H1 (cell line): ENCODE measurements at regions not wholly inside any gene's neighbourhood (a gene's known extent, or its start where the extent isn't known, plus 50 kb on each side); places are given as distances from the start of the nearest gene placed in this dataset.

Experiments
- CTCF ChIA-PET: fragments of 300-600 bp; sonication (Branson Sonifier 250); formaldehyde crosslinking; loops from one replicate; lab custom pipeline; 2021; ENCODE audit not compliant: partially characterized antibody; lab: Charles Lee
- POLR2A ChIA-PET: fragments of 300-600 bp; sonication (Branson Sonifier 250); formaldehyde crosslinking; loops from one replicate; lab custom pipeline; 2021; ENCODE audit warnings: inconsistent platforms; ENCODE audit not compliant: partially characterized antibody; lab: Charles Lee
- DNase-seq, 2 experiments: peaks; one replicate each; pipeline versions ENCODE4 v3.0.0 to v3.0.0-alpha.2; 2010 to 2022; ENCODE audit warnings: low spot score in 2 of 2, low read depth in 1 of 2, mixed read lengths in 1 of 2
- FAIRE-seq: peaks from 2 replicates; lab custom pipeline; 2011; peaks lifted over from hg19 to GRCh38; lab: Jason Lieb, UNC
- H2AFZ ChIP-seq: 2 replicates; pipeline ENCODE4 v1.8.1; 2012; ENCODE audit warnings: low read length, inconsistent platforms
- H2AK5ac ChIP-seq: 2 replicates; pipeline ENCODE4 v1.6.1; 2013; ENCODE audit warnings: low read depth, low read length
- H2BK120ac ChIP-seq: replicated peaks from 2 replicates; pipeline ENCODE3; 2013; ENCODE audit warnings: low read depth, low read length, inconsistent platforms
- H2BK12ac ChIP-seq: 2 replicates; pipeline ENCODE4 v1.6.1; 2013; ENCODE audit warnings: low read depth, low read length
- H2BK15ac ChIP-seq: 2 replicates; pipeline ENCODE4 v1.6.1; 2013; ENCODE audit warnings: low read length
- H2BK20ac ChIP-seq: 2 replicates; pipeline ENCODE4 v1.6.1; 2013; ENCODE audit warnings: low read length
- H2BK5ac ChIP-seq: 2 replicates; pipeline ENCODE4 v1.6.1; 2013; ENCODE audit warnings: low read depth, low read length
- H3K14ac ChIP-seq: 2 replicates; pipeline ENCODE4 v1.6.1; 2013; ENCODE audit warnings: inconsistent platforms; ENCODE audit not compliant: insufficient read length
- H3K18ac ChIP-seq: 2 replicates; pipeline ENCODE4 v1.6.1; 2013; ENCODE audit warnings: low read length; ENCODE audit errors: extremely low read depth
- H3K23ac ChIP-seq: 2 replicates; pipeline ENCODE4 v1.6.1; 2013; ENCODE audit warnings: inconsistent platforms; ENCODE audit not compliant: insufficient read length
- H3K23me2 ChIP-seq: 2 replicates; pipeline ENCODE4 v1.6.1; 2013; ENCODE audit warnings: low read depth, low read length
- H3K27ac ChIP-seq: 2 replicates; pipeline ENCODE4 v1.6.1; 2011; ENCODE audit warnings: low read depth, low read length, inconsistent platforms
- H3K27me3 ChIP-seq, 4 experiments: replicated peaks in 1 of 4; 1 replicate in 1 of 4; 2 replicates in 3 of 4; pipeline versions ENCODE4 v1.6.1 to v1.8.1; 2011 to 2013; ENCODE audit warnings: low read length in 3 of 4, mild to moderate bottlenecking in 3 of 4, inconsistent platforms in 2 of 4, mixed read lengths in 2 of 4, moderate library complexity in 1 of 4; ENCODE audit not compliant: control insufficient read depth in 3 of 4, insufficient read depth in 3 of 4; ENCODE audit errors: extremely low read depth in 1 of 4
- H3K36me3 ChIP-seq, 4 experiments: 2 replicates each; pipeline versions ENCODE4 v1.6.1 to v1.8.1; 2011 to 2013; ENCODE audit warnings: mild to moderate bottlenecking in 4 of 4, low read length in 3 of 4, moderate library complexity in 2 of 4, control low read depth in 1 of 4, inconsistent platforms in 1 of 4; ENCODE audit not compliant: insufficient read depth in 4 of 4, control insufficient read depth in 2 of 4
- H3K4ac ChIP-seq: replicated peaks from 2 replicates; pipeline ENCODE3; 2013; ENCODE audit warnings: low read length, low read depth, mixed read lengths, inconsistent platforms; ENCODE audit not compliant: insufficient read length
- H3K4me1 ChIP-seq, 4 experiments: replicated peaks in 1 of 4; 1 replicate in 1 of 4; 2 replicates in 3 of 4; pipeline versions ENCODE4 v1.6.1 to v1.8.1; 2011 to 2013; ENCODE audit warnings: low read length in 3 of 4, inconsistent platforms in 2 of 4, mixed read lengths in 1 of 4; ENCODE audit not compliant: insufficient read depth in 4 of 4, control insufficient read depth in 3 of 4
- H3K4me2 ChIP-seq, 2 experiments: 2 replicates each; pipeline versions ENCODE4 v1.6.1 to v1.8.1; 2011 to 2013; ENCODE audit warnings: low read depth in 2 of 2, low read length in 2 of 2, control low read depth in 1 of 2, inconsistent platforms in 1 of 2, mild to moderate bottlenecking in 1 of 2; ENCODE audit not compliant: insufficient read depth in 1 of 2
- H3K4me3 ChIP-seq, 4 experiments: fragments of 200-600, 300-600 bp in 1 of 4; sonication (generic), shearing (Covaris generic), sonication (Bioruptor Twin) in 1 of 4; 2 replicates each; pipeline versions ENCODE4 v1.5.1 to v1.8.1; 2011 to 2016; ENCODE audit warnings: low read length in 4 of 4, low read depth in 3 of 4, control low read depth in 2 of 4, inconsistent platforms in 2 of 4, mild to moderate bottlenecking in 2 of 4, mixed read lengths in 1 of 4, moderate library complexity in 1 of 4; ENCODE audit not compliant: insufficient read depth in 2 of 4; ENCODE audit errors: extremely low read depth in 1 of 4
- H3K56ac ChIP-seq: replicated peaks from 2 replicates; pipeline ENCODE3; 2013; ENCODE audit warnings: low read depth, mild to moderate bottlenecking, mixed read lengths, low read length, inconsistent platforms; ENCODE audit not compliant: insufficient read length
- H3K79me1 ChIP-seq: 2 replicates; pipeline ENCODE4 v1.6.1; 2013; ENCODE audit warnings: low read depth, low read length, control low read depth
- H3K79me2 ChIP-seq, 2 experiments: 2 replicates each; pipeline versions ENCODE4 v1.6.1 to v1.8.1; 2012 to 2013; ENCODE audit warnings: low read length in 2 of 2, mild to moderate bottlenecking in 2 of 2, inconsistent platforms in 1 of 2; ENCODE audit not compliant: insufficient read depth in 2 of 2, control insufficient read depth in 1 of 2
- H3K9ac ChIP-seq, 4 experiments: replicated peaks in 1 of 4; 1 replicate in 1 of 4; 2 replicates in 3 of 4; pipeline versions ENCODE4 v1.6.1 to v1.8.1; 2011 to 2013; ENCODE audit warnings: low read depth in 3 of 4, low read length in 3 of 4, control low read depth in 2 of 4, mild to moderate bottlenecking in 2 of 4, moderate library complexity in 2 of 4, inconsistent platforms in 1 of 4; ENCODE audit errors: extremely low read depth in 1 of 4
- H3K9me3 ChIP-seq, 2 experiments: 2 replicates each; pipeline versions ENCODE4 v1.6.1 to v1.8.1; 2012 to 2013; ENCODE audit warnings: mild to moderate bottlenecking in 2 of 2, moderate library complexity in 2 of 2, control low read depth in 1 of 2, inconsistent platforms in 1 of 2, low read depth in 1 of 2, low read length in 1 of 2, mixed read lengths in 1 of 2; ENCODE audit not compliant: insufficient read depth in 2 of 2
- H4K20me1 ChIP-seq, 2 experiments: replicated peaks in 1 of 2; 2 replicates each; pipeline versions ENCODE3 to v1.8.1; 2011 to 2013; ENCODE audit warnings: inconsistent platforms in 2 of 2, low read length in 2 of 2, mild to moderate bottlenecking in 1 of 2; ENCODE audit not compliant: insufficient read depth in 2 of 2, control insufficient read depth in 1 of 2
- H4K5ac ChIP-seq: 2 replicates; pipeline ENCODE4 v1.6.1; 2013; ENCODE audit warnings: low read length, low read depth, mixed read lengths, inconsistent platforms; ENCODE audit not compliant: insufficient read length
- H4K8ac ChIP-seq: 2 replicates; pipeline ENCODE4 v1.8.0; 2013; ENCODE audit warnings: mild to moderate bottlenecking, moderate library complexity, low read length, inconsistent platforms; ENCODE audit not compliant: insufficient read depth; ENCODE audit errors: extremely low read depth
- H4K91ac ChIP-seq: replicated peaks from 2 replicates; pipeline ENCODE3; 2013; ENCODE audit warnings: low read length, mixed read lengths, inconsistent platforms; ENCODE audit not compliant: insufficient read length
- ATF2 ChIP-seq: IDR thresholded peaks from 2 replicates; pipeline ENCODE4 v1.6.1; 2012; ENCODE audit warnings: low read length, inconsistent platforms
- CEBPB ChIP-seq: IDR thresholded peaks from 2 replicates; pipeline ENCODE4 v1.6.1; 2012; ENCODE audit warnings: low read depth, low read length
- KDM5A ChIP-seq: fragments of 200-600 bp; IDR thresholded peaks from 2 replicates; pipeline ENCODE4 v1.7.1; 2012; ENCODE audit warnings: mild to moderate bottlenecking, low read length, inconsistent platforms, mixed read lengths
- SAP30 ChIP-seq: fragments of 300-600 bp; sonication (generic); IDR thresholded peaks from 2 replicates; pipeline ENCODE4 v1.7.1; 2012; ENCODE audit warnings: low read length, moderate library complexity, mild to moderate bottlenecking, inconsistent platforms; ENCODE audit not compliant: insufficient read depth, insufficient replicate concordance
- WGBS, 2 experiments: shearing (Covaris generic) in 1 of 2; methylation state at CpG; one replicate each; pipeline versions ENCODE4 v1.1.6 to v1.1.7; 2013 to 2015; ENCODE audit warnings: low lambda C conversion rate in 2 of 2, mixed read lengths in 2 of 2, inconsistent platforms in 1 of 2, low coverage in 1 of 2, missing lambda C conversion rate in 1 of 2; ENCODE audit not compliant: insufficient replicate concordance in 2 of 2, insufficient coverage in 1 of 2, insufficient read length in 1 of 2; ENCODE audit errors: extremely low coverage in 1 of 2, missing lambda C conversion rate in 1 of 2; 5-methylcytosine and 5-hydroxymethylcytosine counted together

- Histone ChIP-seq H3K18ac (no peak overlapping the region), H3K27ac (no peak overlapping the region), H3K4me1 (no peaks in the 10 kb centered on the region), H3K79me2 (no peaks in the 10 kb centered on the region), H4K8ac (no peak overlapping the region), H2BK5ac (no peak overlapping the region), H3K4me3 (no peak overlapping the region), H3K79me1 (no peaks in the 10 kb centered on the region), H2AK5ac (no peak overlapping the region), H3K4ac (no peak overlapping the region), H3K27me3 (no peaks in the 10 kb centered on the region), H4K20me1 (no peaks in the 10 kb centered on the region), H3K23me2 (no peaks in the 10 kb centered on the region), H4K91ac (no peak overlapping the region), H2BK20ac (no peak overlapping the region), H2BK120ac (no peak overlapping the region), H4K5ac (no peak overlapping the region), H3K9me3 (no peaks in the 10 kb centered on the region), H2AFZ (no peak overlapping the region), H3K56ac (no peak overlapping the region), H2BK12ac (no peak overlapping the region), H3K36me3 (no peaks in the 10 kb centered on the region), H3K9ac (no peak overlapping the region), H3K4me2 (no peak overlapping the region), H3K14ac (no peak overlapping the region), H3K23ac (no peak overlapping the region), H2BK15ac (no peak overlapping the region)
- no peak for DNase-seq
- POLR2A ChIA-PET: no interaction called here
- CTCF ChIA-PET: no interaction called here
- no peak for FAIRE-seq
- WGBS, 2 experiments: 80% methylated on average over 1 of the region's 1 CpG; no CpG with 5 or more reads in 1 of the 2 experiments
- TF ChIP-seq CEBPB (no peak), KDM5A (no peak), SAP30 (no peak), ATF2 (no peak)
These were observed 279.9 kb downstream of the CCER1 start for GRCh38 chr12:90675106-90675505.
